HepG2 (cell line): ENCODE measurements at regions not wholly inside any gene's neighbourhood (a gene's known extent, or its start where the extent isn't known, plus 50 kb on each side); places are given as distances from the start of the nearest gene placed in this dataset.
A peak's percentile ranks its signal among the peaks of the same experiment; 100 is the strongest.

ENCODE experiments used
- AKNA ChIP-seq: sonication (generic); formaldehyde crosslinking; IDR thresholded peaks from 2 replicates; pipeline ENCODE4 v1.4.0; 2020; ENCODE audit warnings: missing genetic modification reagents, borderline replicate concordance
- ARID5B ChIP-seq: IDR thresholded peaks from 2 replicates; pipeline ENCODE4 v1.4.0; 2020; ENCODE audit warnings: mild to moderate bottlenecking, missing genetic modification reagents
- ESRRA ChIP-seq: sonication (generic); formaldehyde crosslinking; IDR thresholded peaks from 2 replicates; pipeline ENCODE4 v1.5.1; 2020; ENCODE audit warnings: mild to moderate bottlenecking, low read depth, missing genetic modification reagents
- GABPA ChIP-seq, 2 experiments: IDR thresholded peaks; 2 replicates each; pipeline ENCODE4 v1.6.1; 2011 to 2016; ENCODE audit warnings: low read depth in 2 of 2, low read length in 1 of 2, missing biosample characterization in 1 of 2, missing genetic modification characterization in 1 of 2
- HMG20A ChIP-seq: IDR thresholded peaks from 2 replicates; pipeline ENCODE4 v1.6.1; 2016; ENCODE audit warnings: borderline replicate concordance
- IKZF4 ChIP-seq: sonication (generic); formaldehyde crosslinking; IDR thresholded peaks from 2 replicates; pipeline ENCODE4 v1.5.1; 2020; ENCODE audit warnings: borderline replicate concordance, mild to moderate bottlenecking, low read depth, missing genetic modification reagents; ENCODE audit errors: not compliant biosample characterization
- MAFF ChIP-seq: IDR thresholded peaks from 2 replicates; pipeline ENCODE4 v1.6.1; 2011; ENCODE audit warnings: low read depth, low read length, improper control_type of control experiment
- MED8 ChIP-seq: sonication (generic); formaldehyde crosslinking; IDR thresholded peaks from 2 replicates; pipeline ENCODE4 v1.8.1; 2023; ENCODE audit warnings: mild to moderate bottlenecking, missing genetic modification reagents; ENCODE audit not compliant: insufficient replicate concordance
- NFRKB ChIP-seq: fragments of 450-650 bp; IDR thresholded peaks from 2 replicates; pipeline ENCODE4 v1.6.1; 2017
- SOX6 ChIP-seq, 2 experiments: fragments of 450-650 bp in 1 of 2; sonication (generic) in 1 of 2; formaldehyde crosslinking in 1 of 2; IDR thresholded peaks; 2 replicates each; pipeline versions ENCODE4 v1.4.0 to v1.6.1; 2017 to 2020; ENCODE audit warnings: antibody characterized with exemption in 1 of 2, mild to moderate bottlenecking in 1 of 2, missing genetic modification reagents in 1 of 2
- SSRP1 ChIP-seq: IDR thresholded peaks from 2 replicates; pipeline ENCODE4 v1.6.1; 2016; ENCODE audit warnings: control low read depth
- ZNF138 ChIP-seq: sonication (generic); formaldehyde crosslinking; IDR thresholded peaks from 2 replicates; pipeline ENCODE4 v1.5.0; 2020; ENCODE audit warnings: mild to moderate bottlenecking, low read depth, missing genetic modification reagents
- ZNF281 ChIP-seq: sonication (generic); formaldehyde crosslinking; IDR thresholded peaks from 2 replicates; pipeline ENCODE4 v1.4.0; 2020; ENCODE audit warnings: missing genetic modification reagents, borderline replicate concordance
- ZNF724P ChIP-seq: sonication (generic); formaldehyde crosslinking; IDR thresholded peaks from 2 replicates; pipeline ENCODE4 v1.8.0; 2022; ENCODE audit warnings: missing genetic modification reagents, borderline replicate concordance
- ZNF879 ChIP-seq: sonication (generic); formaldehyde crosslinking; IDR thresholded peaks from 2 replicates; pipeline ENCODE4 v1.8.1; 2023; ENCODE audit warnings: missing genetic modification reagents

GRCh38 chr7:371119-371778 is 81.3 kb downstream of the FOXL3 start (continued):
- TF ChIP-seq AKNA (CRISPR knock-in tag) (no peak), IKZF4 (CRISPR knock-in tag) (no peak), ESRRA (CRISPR knock-in tag) (peak; percentile 98), ZNF879 (CRISPR knock-in tag) (no peak), GABPA (IDR thresholded peaks at IDR 0.05; ENCODE audit: low read depth, low read length) (no peak), GABPA (CRISPR knock-in tag; IDR thresholded peaks at IDR 0.05; ENCODE audit: low read depth) (no peak), ZNF724P (CRISPR knock-in tag) (no peak), ARID5B (peak; percentile 74), ZNF281 (CRISPR knock-in tag) (peak; percentile 57; the same call in 1 of the 2 replicates), NFRKB (no peak), HMG20A (CRISPR knock-in tag) (peak; percentile 70; the same call in 1 of the 2 replicates), MAFF (no peak), SOX6 (IDR thresholded peaks at IDR 0.05) (no peak), SOX6 (CRISPR knock-in tag; IDR thresholded peaks at IDR 0.05) (peak; percentile 95), MED8 (no peak), SSRP1 (0 out of 2 replicates have a peak, but pooled peaks have one; percentile 32), ZNF138 (CRISPR knock-in tag) (no peak)
